ENCODE measurements at regions not wholly inside any gene's neighbourhood (a gene's known extent, or its start where the extent isn't known, plus 50 kb on each side); places are given as distances from the start of the nearest gene placed in this dataset.
"Not testable (repeated sequence)": the region's sequence is repeated elsewhere in the genome, so short reads cannot be mapped to it uniquely, and the experiment has no call there.

DNA sequence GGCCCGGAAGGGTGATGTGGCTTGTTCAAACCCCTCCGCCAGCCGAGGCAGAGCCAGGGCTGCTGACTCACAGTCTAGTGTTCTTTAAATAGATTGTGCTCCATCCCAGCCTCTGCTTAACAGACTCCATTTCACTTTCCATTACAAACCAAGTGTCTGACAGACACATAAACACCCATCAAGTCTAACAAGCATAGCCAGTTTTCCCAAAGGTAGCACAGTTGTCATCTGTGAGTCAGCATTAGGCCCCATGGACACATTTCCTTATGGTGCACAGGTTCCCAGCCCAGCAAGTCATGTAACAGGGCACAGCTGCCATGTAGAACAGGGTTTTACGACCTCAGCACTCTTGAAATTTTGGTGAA lies 109.9 kb upstream of the RAP2B start:
- H3K4me3 ChIP-seq (ENCODE audit: low read depth, low read length), result no peak overlapping the region; the same call in 1 of the 2 replicates
- no peak for TF ChIP-seq CTCF (IDR thresholded peaks at IDR 0.05; ENCODE audit: low read depth, low read length)

- no peak for TF ChIP-seq CTCF (IDR thresholded peaks at IDR 0.05; ENCODE audit: low read depth, low read length)
- H3K4me3 ChIP-seq (ENCODE audit: low read depth, low read length), result no peak overlapping the region
Measured at GRCh38 chr3:153055217-153055616, 106.8 kb upstream of the RAP2B start.

DNA sequence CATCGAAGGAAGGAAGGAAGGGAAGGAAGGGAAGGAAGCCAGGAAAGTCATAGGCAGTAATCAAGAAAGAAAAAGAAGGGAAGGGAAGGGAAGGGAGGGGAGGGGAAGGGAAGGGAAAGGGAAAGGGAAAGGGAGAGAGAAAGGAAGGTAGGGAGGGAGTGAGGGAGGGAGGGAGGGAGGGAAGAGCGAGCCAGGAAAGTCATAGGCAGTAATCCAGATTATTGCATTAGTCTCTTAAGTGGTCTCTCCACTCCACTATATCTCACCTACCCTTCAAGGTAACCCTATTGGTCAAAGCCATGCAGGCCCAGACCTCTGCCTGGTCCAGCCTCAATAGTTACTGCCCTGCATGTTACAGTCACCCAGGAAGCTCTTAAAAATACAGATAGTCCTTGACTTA lies 106.2 kb upstream of the RAP2B start:
- no peak overlapping the region for H3K4me3 ChIP-seq (ENCODE audit: low read depth, low read length)
- TF ChIP-seq CTCF (IDR thresholded peaks at IDR 0.05; ENCODE audit: low read depth, low read length), result no peak

DNA sequence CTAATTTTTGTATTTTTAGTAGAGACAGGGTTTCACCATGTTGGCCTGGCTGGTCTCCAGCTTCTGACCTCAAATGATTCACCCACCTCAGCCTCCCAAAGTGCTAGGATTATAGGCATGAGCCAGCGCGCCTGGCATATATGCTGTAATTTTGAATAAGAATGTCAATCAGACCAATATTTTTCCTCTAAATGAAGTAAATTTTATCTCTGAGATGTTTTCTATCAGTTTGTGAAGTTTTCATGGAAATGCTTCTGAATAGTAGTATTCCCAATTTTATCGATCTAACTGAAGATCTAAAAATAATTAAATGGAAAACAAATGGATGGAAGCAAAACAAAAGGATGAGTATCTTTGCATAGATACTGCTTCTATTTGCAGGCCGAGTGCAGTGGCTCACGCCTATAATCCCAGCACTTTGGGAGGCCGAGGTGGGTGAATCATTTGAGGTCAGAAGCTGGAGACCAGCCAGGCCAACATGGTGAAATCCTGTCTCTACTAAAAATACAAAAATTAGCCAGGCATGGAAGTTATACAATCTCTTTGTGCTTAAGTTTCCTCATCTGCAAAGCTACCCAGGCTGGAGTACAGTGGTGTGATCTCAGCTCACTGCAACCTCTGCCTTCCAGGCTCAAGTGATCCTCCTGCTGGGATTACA lies 103.9 kb upstream of the RAP2B start:
- not testable (repeated sequence) for H3K4me3 ChIP-seq (ENCODE audit: low read depth, low read length)

GRCh38 chr3:153060346-153060745 lies 101.7 kb upstream of the RAP2B start:
- H3K4me3 ChIP-seq (ENCODE audit: low read depth, low read length), result no peak overlapping the region
- TF ChIP-seq CTCF (IDR thresholded peaks at IDR 0.05; ENCODE audit: low read depth, low read length), result no peak

GRCh38 chr3:153061938-153062528 lies 100.0 kb upstream of the RAP2B start:
- TF ChIP-seq CTCF (IDR thresholded peaks at IDR 0.05; ENCODE audit: low read depth, low read length), result no peak
- no peak overlapping the region for H3K4me3 ChIP-seq (ENCODE audit: low read depth, low read length)

DNA sequence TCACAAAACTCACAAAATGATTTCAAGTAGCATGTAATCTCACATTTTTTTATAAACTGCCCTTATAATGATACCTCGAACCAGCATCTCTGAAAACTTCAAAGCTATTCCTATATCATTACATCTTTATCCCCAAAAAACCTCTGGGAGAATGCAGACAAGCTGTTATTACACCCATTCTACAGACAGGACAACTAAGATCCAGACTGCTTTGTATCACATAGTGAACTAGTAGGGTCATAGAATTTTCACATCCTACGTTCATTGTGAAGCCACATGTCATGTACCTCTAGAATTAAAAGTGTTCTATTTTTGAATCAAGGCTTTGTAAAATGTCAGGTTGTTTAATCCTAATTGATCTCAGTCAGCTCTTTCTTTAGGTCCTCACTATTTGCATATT lies 98.7 kb upstream of the RAP2B start:
- no peak for TF ChIP-seq CTCF (IDR thresholded peaks at IDR 0.05; ENCODE audit: low read depth, low read length)
- no peak overlapping the region for H3K4me3 ChIP-seq (ENCODE audit: low read depth, low read length)

GRCh38 chr3:153066983-153067382 lies 95.0 kb upstream of the RAP2B start:
- TF ChIP-seq CTCF (IDR thresholded peaks at IDR 0.05; ENCODE audit: low read depth, low read length), result no peak
- no peak overlapping the region for H3K4me3 ChIP-seq (ENCODE audit: low read depth, low read length)

Data from WI38 (cell line).